KMS-11 (cell line): ENCODE measurements at regions not wholly inside any gene's neighbourhood (a gene's known extent, or its start where the extent isn't known, plus 50 kb on each side); places are given as distances from the start of the nearest gene placed in this dataset.

Experiments
- H2AFZ ChIP-seq: fragments of 200-600 bp; sonication (generic); 2 replicates; pipeline ENCODE4 v1.6.1; 2016; ENCODE audit warnings: antibody characterized with exemption, mixed run types, low read depth
- H3K27ac ChIP-seq: fragments of 200-600 bp; sonication (generic); 2 replicates; pipeline ENCODE4 v1.6.1; 2016; ENCODE audit warnings: mild to moderate bottlenecking, mixed run types
- H3K27me3 ChIP-seq: fragments of 200-600 bp; sonication (generic); 2 replicates; pipeline ENCODE4 v1.6.1; 2017; ENCODE audit warnings: mild to moderate bottlenecking, low read depth, mixed run types, moderate library complexity; ENCODE audit not compliant: insufficient read depth
- H3K36me3 ChIP-seq: fragments of 200-600 bp; sonication (generic); 2 replicates; pipeline ENCODE4 v1.6.1; 2017; ENCODE audit warnings: mild to moderate bottlenecking, mixed run types; ENCODE audit not compliant: insufficient read depth
- H3K4me1 ChIP-seq: fragments of 200-600 bp; sonication (generic); 2 replicates; pipeline ENCODE4 v1.6.1; 2016; ENCODE audit warnings: mild to moderate bottlenecking, low read depth, mixed run types; ENCODE audit not compliant: poor library complexity, severe bottlenecking
- H3K4me2 ChIP-seq: fragments of 200-600 bp; sonication (generic); 2 replicates; pipeline ENCODE4 v1.7.0; 2016; ENCODE audit warnings: mild to moderate bottlenecking, mixed run types
- H3K4me3 ChIP-seq: fragments of 200-600 bp; sonication (generic); IDR thresholded peaks from 2 replicates; pipeline ENCODE4 v1.6.1; 2017; ENCODE audit warnings: low read depth, low read length, mixed read lengths; ENCODE audit not compliant: insufficient read depth
- H3K79me2 ChIP-seq: fragments of 200-600 bp; sonication (generic); 2 replicates; pipeline ENCODE4 v1.6.1; 2016; ENCODE audit warnings: low read depth, mixed run types; ENCODE audit not compliant: insufficient read depth
- H3K9ac ChIP-seq: fragments of 200-600 bp; sonication (generic); 2 replicates; pipeline ENCODE4 v1.6.1; 2016; ENCODE audit warnings: mild to moderate bottlenecking, mixed run types
- H4K20me1 ChIP-seq: fragments of 200-600 bp; sonication (generic); 2 replicates; pipeline ENCODE4 v1.6.1; 2016; ENCODE audit warnings: mild to moderate bottlenecking, mixed run types; ENCODE audit not compliant: insufficient read depth
- TF ChIP-seq, protein P1 (sequence below): fragments of 200-600 bp; sonication (generic); conservative IDR thresholded peaks from 2 replicates; pipeline ENCODE4 v1.6.1; 2017; ENCODE audit warnings: low read depth, mild to moderate bottlenecking, antibody characterized with exemption, low read length, moderate library complexity, mixed read lengths

- Histone ChIP-seq H3K27ac (no peak overlapping the region), H3K4me1 (no peaks in the 10 kb centered on the region), H2AFZ (no peak overlapping the region), H3K27me3 (no peaks in the 10 kb centered on the region), H3K79me2 (no peaks in the 10 kb centered on the region), H3K4me2 (no peak overlapping the region), H3K9ac (no peak overlapping the region), H3K4me3 (no peak overlapping the region), H3K36me3 (no peaks in the 10 kb centered on the region), H4K20me1 (no peaks in the 10 kb centered on the region)
- TF ChIP-seq, protein P1, sequence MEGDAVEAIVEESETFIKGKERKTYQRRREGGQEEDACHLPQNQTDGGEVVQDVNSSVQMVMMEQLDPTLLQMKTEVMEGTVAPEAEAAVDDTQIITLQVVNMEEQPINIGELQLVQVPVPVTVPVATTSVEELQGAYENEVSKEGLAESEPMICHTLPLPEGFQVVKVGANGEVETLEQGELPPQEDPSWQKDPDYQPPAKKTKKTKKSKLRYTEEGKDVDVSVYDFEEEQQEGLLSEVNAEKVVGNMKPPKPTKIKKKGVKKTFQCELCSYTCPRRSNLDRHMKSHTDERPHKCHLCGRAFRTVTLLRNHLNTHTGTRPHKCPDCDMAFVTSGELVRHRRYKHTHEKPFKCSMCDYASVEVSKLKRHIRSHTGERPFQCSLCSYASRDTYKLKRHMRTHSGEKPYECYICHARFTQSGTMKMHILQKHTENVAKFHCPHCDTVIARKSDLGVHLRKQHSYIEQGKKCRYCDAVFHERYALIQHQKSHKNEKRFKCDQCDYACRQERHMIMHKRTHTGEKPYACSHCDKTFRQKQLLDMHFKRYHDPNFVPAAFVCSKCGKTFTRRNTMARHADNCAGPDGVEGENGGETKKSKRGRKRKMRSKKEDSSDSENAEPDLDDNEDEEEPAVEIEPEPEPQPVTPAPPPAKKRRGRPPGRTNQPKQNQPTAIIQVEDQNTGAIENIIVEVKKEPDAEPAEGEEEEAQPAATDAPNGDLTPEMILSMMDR, result no peak
These were observed 64.0 kb upstream of the RAB11FIP2 start for GRCh38 chr10:118110750-118111149.

DNA sequence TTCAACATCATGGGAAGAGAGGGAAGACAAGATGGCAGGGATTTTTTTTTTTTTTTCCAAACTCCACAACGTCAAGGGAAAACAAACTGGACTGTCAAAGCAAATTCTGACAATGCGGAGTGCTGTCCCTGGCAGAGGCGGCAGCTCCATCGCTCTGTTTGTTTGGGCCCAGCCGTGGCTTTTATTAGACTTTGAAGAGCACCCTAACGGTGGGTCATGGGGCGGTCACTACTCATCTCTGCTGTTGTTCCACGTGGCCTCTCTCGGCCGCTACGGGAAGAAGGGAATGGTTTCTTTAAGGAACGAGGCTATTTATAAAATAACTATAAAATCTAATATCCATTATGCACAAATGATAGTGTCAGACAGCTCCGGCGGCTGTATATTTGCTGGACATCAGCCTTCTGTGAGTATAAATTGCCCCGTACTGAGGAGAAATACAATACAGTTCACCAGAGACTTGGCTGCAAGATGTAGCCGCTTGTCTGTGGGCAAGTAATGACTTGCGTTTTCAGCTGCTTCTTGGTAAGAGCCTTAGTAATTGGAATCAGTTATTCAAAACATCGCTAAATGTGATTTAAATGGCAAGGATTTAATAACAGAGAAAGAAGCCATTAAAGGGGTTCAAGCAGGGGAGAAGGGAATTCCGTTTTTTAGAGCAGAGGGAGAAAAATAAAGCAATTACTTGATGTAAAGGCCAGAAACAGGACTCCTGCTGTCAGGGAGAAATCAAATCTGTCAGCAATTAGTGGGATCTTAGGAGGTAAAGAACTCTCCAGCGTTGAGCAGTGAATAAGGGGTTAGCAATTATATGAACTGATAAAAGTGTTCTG lies 61.7 kb upstream of the RAB11FIP2 start:
- TF ChIP-seq, protein P1, result no peak
- Histone ChIP-seq H3K27me3 (no peaks in the 10 kb centered on the region), H3K79me2 (no peaks in the 10 kb centered on the region), H3K27ac (no peak overlapping the region), H3K4me2 (no peak overlapping the region), H4K20me1 (no peaks in the 10 kb centered on the region), H2AFZ (no peak overlapping the region), H3K36me3 (no peaks in the 10 kb centered on the region), H3K4me3 (no peak overlapping the region), H3K9ac (no peak overlapping the region), H3K4me1 (no peaks in the 10 kb centered on the region)

DNA sequence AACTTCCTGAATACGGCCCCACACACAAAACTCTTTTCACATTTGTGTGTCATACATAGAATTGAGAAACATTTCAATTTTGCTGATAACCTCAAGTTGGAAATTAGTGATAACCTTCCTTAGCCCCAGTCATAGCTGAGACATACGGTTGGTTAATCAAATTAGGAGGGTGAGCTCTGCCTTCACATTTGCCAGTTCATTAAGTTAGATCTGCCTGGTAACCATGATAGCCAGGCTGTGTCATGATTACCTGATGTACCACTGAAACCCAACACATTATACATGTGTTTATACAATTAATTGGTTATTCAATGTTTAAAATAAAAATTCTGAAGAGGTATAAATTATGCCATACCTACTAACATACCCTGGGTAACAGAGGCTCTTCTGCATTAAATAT lies 60.8 kb upstream of the RAB11FIP2 start:
- Histone ChIP-seq H2AFZ (no peak overlapping the region), H3K4me3 (no peak overlapping the region), H3K27me3 (no peaks in the 10 kb centered on the region), H3K36me3 (no peaks in the 10 kb centered on the region), H3K9ac (no peak overlapping the region), H3K4me2 (no peak overlapping the region), H3K79me2 (no peaks in the 10 kb centered on the region), H4K20me1 (no peaks in the 10 kb centered on the region), H3K27ac (no peak overlapping the region), H3K4me1 (no peaks in the 10 kb centered on the region)
- TF ChIP-seq, protein P1, result no peak

- Histone ChIP-seq H3K79me2 (no peaks in the 10 kb centered on the region), H3K36me3 (no peaks in the 10 kb centered on the region), H3K4me3 (no peak overlapping the region), H3K4me2 (no peak overlapping the region), H3K27me3 (no peaks in the 10 kb centered on the region), H3K4me1 (no peaks in the 10 kb centered on the region), H2AFZ (no peak overlapping the region), H3K27ac (no peak overlapping the region), H3K9ac (no peak overlapping the region), H4K20me1 (no peaks in the 10 kb centered on the region)
- TF ChIP-seq, protein P1, result no peak
These were observed 60.3 kb upstream of the RAB11FIP2 start for GRCh38 chr10:118107040-118107439.
